ENCODE measurements at regions not wholly inside any gene's neighbourhood (a gene's known extent, or its start where the extent isn't known, plus 50 kb on each side); places are given as distances from the start of the nearest gene placed in this dataset.

- H3K27me3 Mint-ChIP-seq, result no peaks in the 10 kb centered on the region
- H3K27ac Mint-ChIP-seq, result no peak overlapping the region
- intact Hi-C loops (cut with micrococcal nuclease), result no loop called here
- ChIA-PET CTCF (no interaction called here), POLR2A (no interaction called here)
- H3K4me3 Mint-ChIP-seq, result no peak overlapping the region
- no peak for DNase-seq
- peaks cover 5% of the 10 kb centered on the region for H3K9me3 Mint-ChIP-seq
- H3K4me1 Mint-ChIP-seq (ENCODE audit: low read depth), result no peaks in the 10 kb centered on the region
- H3K36me3 Mint-ChIP-seq, result no peaks in the 10 kb centered on the region
These were observed 252.8 kb downstream of the RFC3 start for GRCh38 chr13:34070544-34071303.

- Mint-ChIP-seq H3K36me3 (no peaks in the 10 kb centered on the region), H3K4me1 (ENCODE audit: low read depth) (no peaks in the 10 kb centered on the region), H3K27me3 (no peaks in the 10 kb centered on the region), H3K27ac (no peak overlapping the region), H3K4me3 (no peak overlapping the region), H3K9me3 (peaks cover 5% of the 10 kb centered on the region)
- POLR2A ChIA-PET, result no interaction called here
- CTCF ChIA-PET, result interaction anchor here (0.6 kb wide), 1 partner anchor 276 kb away, joined by 3 read pairs; no protein-coding TSS in a partner anchor
- intact Hi-C loops (cut with micrococcal nuclease), result loop anchor here (5.0 kb wide), 1 partner anchor 274 kb away; no protein-coding TSS in a partner anchor
- no peak for DNase-seq
These were observed 258.4 kb downstream of the RFC3 start for GRCh38 chr13:34076319-34076718.

GRCh38 chr13:34076943-34077703 is 259.2 kb downstream of the RFC3 start:
- Mint-ChIP-seq H3K27ac (no peak overlapping the region), H3K4me1 (ENCODE audit: low read depth) (no peaks in the 10 kb centered on the region), H3K4me3 (no peak overlapping the region), H3K36me3 (no peaks in the 10 kb centered on the region), H3K27me3 (no peaks in the 10 kb centered on the region), H3K9me3 (peaks cover 5% of the 10 kb centered on the region)
- POLR2A ChIA-PET, result no interaction called here
- CTCF ChIA-PET, result interaction anchor here (0.6 kb wide), 1 partner anchor 1646 kb away, joined by 3 read pairs; no protein-coding TSS in a partner anchor
- intact Hi-C loops (cut with micrococcal nuclease), result loop anchor here (5.0 kb wide), 1 partner anchor 275 kb away; no protein-coding TSS in a partner anchor
- no peak for DNase-seq

GRCh38 chr13:34078334-34078999 is 260.5 kb downstream of the RFC3 start:
- ChIA-PET POLR2A (no interaction called here), CTCF (no interaction called here)
- peaks cover 5% of the 10 kb centered on the region for H3K9me3 Mint-ChIP-seq
- no peaks in the 10 kb centered on the region for H3K27me3 Mint-ChIP-seq
- no peak overlapping the region for H3K4me3 Mint-ChIP-seq
- intact Hi-C loops (cut with micrococcal nuclease), result loop anchor here (5.0 kb wide), 1 partner anchor 276 kb away; no protein-coding TSS in a partner anchor
- H3K27ac Mint-ChIP-seq, result no peak overlapping the region
- DNase-seq, result no peak
- H3K4me1 Mint-ChIP-seq (ENCODE audit: low read depth), result no peaks in the 10 kb centered on the region
- H3K36me3 Mint-ChIP-seq, result no peaks in the 10 kb centered on the region

- intact Hi-C loops (cut with micrococcal nuclease), result no loop called here
- DNase-seq, result no peak
- Mint-ChIP-seq H3K27me3 (no peaks in the 10 kb centered on the region), H3K27ac (no peak overlapping the region), H3K36me3 (no peaks in the 10 kb centered on the region), H3K4me3 (no peak overlapping the region), H3K4me1 (ENCODE audit: low read depth) (no peaks in the 10 kb centered on the region), H3K9me3 (peaks cover 7% of the 10 kb centered on the region)
- ChIA-PET CTCF (no interaction called here), POLR2A (no interaction called here)
These were observed 267.3 kb downstream of the RFC3 start for GRCh38 chr13:34085204-34085603.

- no peaks in the 10 kb centered on the region for H3K4me1 Mint-ChIP-seq (ENCODE audit: low read depth)
- DNase-seq, result no peak
- H3K9me3 Mint-ChIP-seq, result peaks cover 7% of the 10 kb centered on the region
- no peak overlapping the region for H3K27ac Mint-ChIP-seq
- ChIA-PET POLR2A (no interaction called here), CTCF (no interaction called here)
- H3K27me3 Mint-ChIP-seq, result no peaks in the 10 kb centered on the region
- intact Hi-C loops (cut with micrococcal nuclease), result no loop called here
- no peak overlapping the region for H3K4me3 Mint-ChIP-seq
- H3K36me3 Mint-ChIP-seq, result no peaks in the 10 kb centered on the region
These were observed 268.3 kb downstream of the RFC3 start for GRCh38 chr13:34086281-34086680.

- Mint-ChIP-seq H3K9me3 (peaks cover 7% of the 10 kb centered on the region), H3K36me3 (no peaks in the 10 kb centered on the region), H3K4me1 (ENCODE audit: low read depth) (no peaks in the 10 kb centered on the region), H3K27me3 (no peaks in the 10 kb centered on the region), H3K4me3 (no peak overlapping the region), H3K27ac (no peak overlapping the region)
- intact Hi-C loops (cut with micrococcal nuclease), result no loop called here
- CTCF ChIA-PET, result no interaction called here
- POLR2A ChIA-PET, result no interaction called here
- no peak for DNase-seq
These were observed 269.8 kb downstream of the RFC3 start for GRCh38 chr13:34087791-34088190.

GRCh38 chr13:34103854-34104253 is 285.9 kb downstream of the RFC3 start:
- ChIA-PET POLR2A (no interaction called here), CTCF (no interaction called here)
- Mint-ChIP-seq H3K9me3 (peaks cover under 1% of the 10 kb centered on the region), H3K27ac (no peak overlapping the region), H3K4me3 (no peak overlapping the region), H3K4me1 (ENCODE audit: low read depth) (no peaks in the 10 kb centered on the region), H3K27me3 (peaks cover 2% of the 10 kb centered on the region), H3K36me3 (no peaks in the 10 kb centered on the region)
- intact Hi-C loops (cut with micrococcal nuclease), result no loop called here
- no peak for DNase-seq

GRCh38 chr13:34104853-34105252 is 286.9 kb downstream of the RFC3 start:
- intact Hi-C loops (cut with micrococcal nuclease), result no loop called here
- peaks cover 3% of the 10 kb centered on the region for H3K9me3 Mint-ChIP-seq
- H3K27ac Mint-ChIP-seq, result no peak overlapping the region
- H3K4me1 Mint-ChIP-seq (ENCODE audit: low read depth), result no peaks in the 10 kb centered on the region
- no peak overlapping the region for H3K4me3 Mint-ChIP-seq
- ChIA-PET CTCF (no interaction called here), POLR2A (no interaction called here)
- H3K27me3 Mint-ChIP-seq, result peaks cover 2% of the 10 kb centered on the region
- H3K36me3 Mint-ChIP-seq, result no peaks in the 10 kb centered on the region
- no peak for DNase-seq

- POLR2A ChIA-PET, result no interaction called here
- peaks cover 2% of the 10 kb centered on the region for H3K27me3 Mint-ChIP-seq
- no peak overlapping the region for H3K27ac Mint-ChIP-seq
- DNase-seq, result no peak
- no peak overlapping the region for H3K4me3 Mint-ChIP-seq
- no peaks in the 10 kb centered on the region for H3K4me1 Mint-ChIP-seq (ENCODE audit: low read depth)
- intact Hi-C loops (cut with micrococcal nuclease), result no loop called here
- no peaks in the 10 kb centered on the region for H3K36me3 Mint-ChIP-seq
- CTCF ChIA-PET, result no interaction called here
- peaks cover 3% of the 10 kb centered on the region for H3K9me3 Mint-ChIP-seq
These were observed 289.9 kb downstream of the RFC3 start for GRCh38 chr13:34107806-34108205.

GRCh38 chr13:34108410-34108809 is 290.5 kb downstream of the RFC3 start:
- no peak overlapping the region for H3K4me3 Mint-ChIP-seq
- intact Hi-C loops (cut with micrococcal nuclease), result no loop called here
- no peaks in the 10 kb centered on the region for H3K36me3 Mint-ChIP-seq
- no peak for DNase-seq
- no peak overlapping the region for H3K27ac Mint-ChIP-seq
- peaks cover 2% of the 10 kb centered on the region for H3K27me3 Mint-ChIP-seq
- CTCF ChIA-PET, result no interaction called here
- no peaks in the 10 kb centered on the region for H3K4me1 Mint-ChIP-seq (ENCODE audit: low read depth)
- peaks cover 3% of the 10 kb centered on the region for H3K9me3 Mint-ChIP-seq
- POLR2A ChIA-PET, result no interaction called here

GRCh38 chr13:34114581-34114980 is 296.6 kb downstream of the RFC3 start:
- Mint-ChIP-seq H3K27me3 (no peaks in the 10 kb centered on the region), H3K4me1 (ENCODE audit: low read depth) (no peaks in the 10 kb centered on the region), H3K9me3 (no peaks in the 10 kb centered on the region), H3K4me3 (no peak overlapping the region), H3K36me3 (no peaks in the 10 kb centered on the region), H3K27ac (no peak overlapping the region)
- ChIA-PET CTCF (no interaction called here), POLR2A (no interaction called here)
- DNase-seq, result no peak
- intact Hi-C loops (cut with micrococcal nuclease), result no loop called here
